ENCODE measurements at regions not wholly inside any gene's neighbourhood (a gene's known extent, or its start where the extent isn't known, plus 50 kb on each side); places are given as distances from the start of the nearest gene placed in this dataset.

DNA sequence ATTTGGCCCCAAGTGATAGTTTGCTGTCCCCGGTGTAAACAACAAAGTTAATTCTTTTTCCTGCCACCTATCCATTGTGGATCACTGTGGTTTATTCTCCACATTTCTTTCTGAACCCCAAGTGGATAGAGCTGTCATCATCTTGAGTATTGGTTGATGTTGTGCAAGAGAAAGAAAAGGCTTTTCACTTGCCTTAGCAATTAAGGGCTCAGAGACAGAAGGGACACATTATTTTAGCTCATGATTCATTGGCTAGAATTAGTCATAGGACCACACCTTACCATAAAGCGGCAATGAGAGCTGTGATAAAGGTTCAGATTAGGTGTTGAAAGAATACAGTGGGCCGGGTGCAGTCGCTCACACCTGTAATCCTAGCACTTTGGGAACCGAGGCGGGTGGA lies 442.1 kb upstream of the DCC start:
- H4K20me1 ChIP-seq (replicated peaks in 1 of 2; ENCODE audit: control insufficient read depth in 1 of 2, insufficient read depth in 2 of 2, low read length in 2 of 2): no peaks in the 10 kb centered on the region
- no peak overlapping the region for H2AK5ac ChIP-seq (ENCODE audit: low read depth, low read length)
- H3K9ac ChIP-seq (replicated peaks in 1 of 4; ENCODE audit: extremely low read depth in 1 of 4, low read depth in 3 of 4, low read length in 3 of 4): no peak overlapping the region
- no peak for FAIRE-seq
- H2BK5ac ChIP-seq (ENCODE audit: low read depth, low read length): no peak overlapping the region
- H2AFZ ChIP-seq (ENCODE audit: low read length): no peak overlapping the region
- no peak overlapping the region for H2BK120ac ChIP-seq (replicated peaks; ENCODE audit: low read depth, low read length)
- H3K4me3 ChIP-seq (ENCODE audit: extremely low read depth in 1 of 4, insufficient read depth in 2 of 4, low read depth in 3 of 4, low read length in 4 of 4): no peak overlapping the region
- H3K4ac ChIP-seq (replicated peaks; ENCODE audit: insufficient read length, low read depth, low read length): no peak overlapping the region
- H3K23me2 ChIP-seq (ENCODE audit: low read depth, low read length): no peaks in the 10 kb centered on the region
- DNase-seq (ENCODE audit: low read depth in 1 of 2, low spot score in 2 of 2): no peak
- no peak overlapping the region for H3K23ac ChIP-seq (ENCODE audit: insufficient read length)
- H4K5ac ChIP-seq (ENCODE audit: insufficient read length, low read depth, low read length): no peak overlapping the region
- no peak for TF ChIP-seq POLR2A (IDR thresholded peaks at IDR 0.05; ENCODE audit: control extremely low read depth in 1 of 2, low read depth in 2 of 2, low read length in 2 of 2)
- TF ChIP-seq NANOG (IDR thresholded peaks at IDR 0.05; ENCODE audit: insufficient read depth, low read depth, low read length, poor library complexity, severe bottlenecking): no peak
- TF ChIP-seq TBP (IDR thresholded peaks at IDR 0.05; ENCODE audit: low read depth, low read length): no peak
- TF ChIP-seq RNF2 (IDR thresholded peaks at IDR 0.05; ENCODE audit: borderline replicate concordance, low read depth, low read length, missing control alignments, poor library complexity, severe bottlenecking): no peak
- TF ChIP-seq HDAC6 (IDR thresholded peaks at IDR 0.05; ENCODE audit: low read depth, low read length): no peak
- TF ChIP-seq RFX5 (IDR thresholded peaks at IDR 0.05; ENCODE audit: borderline replicate concordance, low read depth, low read length): no peak
- no peak for TF ChIP-seq CREB1 (IDR thresholded peaks at IDR 0.05)
- no peak for TF ChIP-seq PHF8 (conservative IDR thresholded peaks at IDR 0.05; ENCODE audit: low read depth, low read length)
- TF ChIP-seq TEAD4 (IDR thresholded peaks at IDR 0.05; ENCODE audit: low read depth, low read length): no peak
- WGBS, 2 experiments (ENCODE audit: extremely low coverage in 1 of 2, insufficient coverage in 1 of 2, insufficient read length in 1 of 2, insufficient replicate concordance in 2 of 2, low coverage in 1 of 2, low lambda C conversion rate in 2 of 2, missing lambda C conversion rate in 1 of 2): 93% methylated on average over 6 of the region's 6 CpGs; no CpG with 5 or more reads in 1 of the 2 experiments
- H3K36me3 ChIP-seq (ENCODE audit: control insufficient read depth in 2 of 4, insufficient read depth in 4 of 4, low read length in 3 of 4): no peaks in the 10 kb centered on the region
- H3K79me2 ChIP-seq (ENCODE audit: control insufficient read depth in 1 of 2, insufficient read depth in 2 of 2, low read length in 2 of 2): no peaks in the 10 kb centered on the region
- H3K27ac ChIP-seq (ENCODE audit: low read depth, low read length): no peak overlapping the region
- no peak overlapping the region for H3K56ac ChIP-seq (replicated peaks; ENCODE audit: insufficient read length, low read depth, low read length)
- H3K79me1 ChIP-seq (ENCODE audit: low read depth, low read length): no peaks in the 10 kb centered on the region
- H2BK20ac ChIP-seq (ENCODE audit: low read length): no peak overlapping the region
- POLR2A ChIA-PET (ENCODE audit: partially characterized antibody): no interaction called here
- H3K14ac ChIP-seq (ENCODE audit: insufficient read length): no peak overlapping the region
- H3K4me1 ChIP-seq (replicated peaks in 1 of 4; ENCODE audit: control insufficient read depth in 3 of 4, insufficient read depth in 4 of 4, low read length in 3 of 4): no peaks in the 10 kb centered on the region
- no peak overlapping the region for H2BK15ac ChIP-seq (ENCODE audit: low read length)
- no peaks in the 10 kb centered on the region for H3K27me3 ChIP-seq (replicated peaks in 1 of 4; ENCODE audit: control insufficient read depth in 3 of 4, extremely low read depth in 1 of 4, insufficient read depth in 3 of 4, low read length in 3 of 4)
- H3K18ac ChIP-seq (ENCODE audit: extremely low read depth, low read length): no peak overlapping the region
- H3K9me3 ChIP-seq (ENCODE audit: insufficient read depth in 2 of 2, low read depth in 1 of 2, low read length in 1 of 2): no peaks in the 10 kb centered on the region
- H4K8ac ChIP-seq (ENCODE audit: extremely low read depth, insufficient read depth, low read length): no peak overlapping the region
- no peak overlapping the region for H3K4me2 ChIP-seq (ENCODE audit: insufficient read depth in 1 of 2, low read depth in 2 of 2, low read length in 2 of 2)
- CTCF ChIA-PET (ENCODE audit: partially characterized antibody): no interaction called here
- no peak overlapping the region for H4K91ac ChIP-seq (replicated peaks; ENCODE audit: insufficient read length, low read length)
- H2BK12ac ChIP-seq (ENCODE audit: low read depth, low read length): no peak overlapping the region
